Neuronal stem cell (in vitro differentiated cells): ENCODE measurements at regions not wholly inside any gene's neighbourhood (a gene's known extent, or its start where the extent isn't known, plus 50 kb on each side); places are given as distances from the start of the nearest gene placed in this dataset.

Source experiments
- DNase-seq: peaks from one replicate; pipeline ENCODE4 v3.0.0-alpha.2; 2013; ENCODE audit warnings: low spot score
- H2AFZ ChIP-seq: one replicate; pipeline ENCODE4 v1.6.1; 2013; ENCODE audit warnings: mild to moderate bottlenecking, low read length, inconsistent platforms
- H2AK5ac ChIP-seq: 2 replicates; pipeline ENCODE4 v1.6.1; 2013; ENCODE audit warnings: low read depth, mild to moderate bottlenecking, inconsistent platforms, low read length, moderate library complexity, mixed read lengths
- H2BK120ac ChIP-seq: 2 replicates; pipeline ENCODE4 v1.6.1; 2013; ENCODE audit warnings: low read depth, mild to moderate bottlenecking, inconsistent platforms, low read length, moderate library complexity, mixed read lengths
- H2BK12ac ChIP-seq: one replicate; pipeline ENCODE4 v1.6.1; 2013; ENCODE audit warnings: low read length, inconsistent platforms
- H2BK15ac ChIP-seq: 2 replicates; pipeline ENCODE4 v1.6.1; 2013; ENCODE audit warnings: mild to moderate bottlenecking, low read length, inconsistent platforms, mixed read lengths
- H2BK5ac ChIP-seq: one replicate; pipeline ENCODE4 v1.6.1; 2013; ENCODE audit warnings: inconsistent platforms, mild to moderate bottlenecking, low read length, moderate library complexity
- H3K14ac ChIP-seq: one replicate; pipeline ENCODE4 v1.6.1; 2013; ENCODE audit warnings: low read length, inconsistent platforms
- H3K18ac ChIP-seq: 2 replicates; pipeline ENCODE4 v1.6.1; 2013; ENCODE audit warnings: low read length, inconsistent platforms
- H3K23ac ChIP-seq: 2 replicates; pipeline ENCODE4 v1.6.1; 2013; ENCODE audit warnings: low read depth, mild to moderate bottlenecking, mixed read lengths, low read length, inconsistent platforms; ENCODE audit not compliant: poor library complexity
- H3K27ac ChIP-seq: replicated peaks from 3 replicates; pipeline ENCODE4 v1.5.1; 2013; ENCODE audit warnings: low read length, inconsistent platforms
- H3K27me3 ChIP-seq, 3 experiments: 2 replicates each; pipeline ENCODE4 v1.6.1; 2013; ENCODE audit warnings: low read length in 3 of 3, mild to moderate bottlenecking in 2 of 3, inconsistent platforms in 1 of 3, low read depth in 1 of 3, mixed read lengths in 1 of 3, moderate library complexity in 1 of 3; ENCODE audit not compliant: control insufficient read depth in 3 of 3, insufficient read depth in 3 of 3
- H3K36me3 ChIP-seq, 2 donors: replicated peaks in 1 of 2; 2 replicates each; pipeline ENCODE4 v1.6.1; 2013; ENCODE audit warnings: low read length in 2 of 2; ENCODE audit not compliant: control insufficient read depth in 2 of 2, insufficient read depth in 2 of 2
- H3K4ac ChIP-seq: 2 replicates; pipeline ENCODE4 v1.6.1; 2013; ENCODE audit warnings: inconsistent platforms, mild to moderate bottlenecking, low read length, moderate library complexity
- H3K4me1 ChIP-seq, 2 donors: 1 replicate in 1 of 2; 2 replicates in 1 of 2; pipeline ENCODE4 v1.6.1; 2013; ENCODE audit warnings: low read length in 2 of 2, low read depth in 1 of 2; ENCODE audit not compliant: control insufficient read depth in 2 of 2, insufficient read depth in 1 of 2
- H3K4me2 ChIP-seq: one replicate; pipeline ENCODE4 v1.6.1; 2013; ENCODE audit warnings: mild to moderate bottlenecking, low read length, inconsistent platforms; ENCODE audit not compliant: insufficient read depth, poor library complexity, severe bottlenecking
- H3K4me3 ChIP-seq, 2 donors: 2 replicates each; pipeline ENCODE4 v1.5.1; 2013; ENCODE audit warnings: low read length in 2 of 2, mild to moderate bottlenecking in 2 of 2, inconsistent platforms in 1 of 2, moderate library complexity in 1 of 2
- H3K79me1 ChIP-seq: one replicate; pipeline ENCODE4 v1.6.1; 2013; ENCODE audit warnings: low read depth, mild to moderate bottlenecking, inconsistent platforms, low read length, moderate library complexity
- H3K9ac ChIP-seq: one replicate; pipeline ENCODE4 v1.6.1; 2013; ENCODE audit warnings: mild to moderate bottlenecking, low read depth, low read length, inconsistent platforms; ENCODE audit not compliant: poor library complexity
- H3K9me3 ChIP-seq, 2 donors: replicated peaks in 1 of 2; 2 replicates each; pipeline versions ENCODE3 to v1.6.1; 2013; ENCODE audit warnings: low read length in 2 of 2, mild to moderate bottlenecking in 2 of 2, inconsistent platforms in 1 of 2, low read depth in 1 of 2, mixed read lengths in 1 of 2, moderate library complexity in 1 of 2; ENCODE audit not compliant: control insufficient read depth in 2 of 2, insufficient read depth in 1 of 2
- H4K8ac ChIP-seq: one replicate; pipeline ENCODE4 v1.6.1; 2013; ENCODE audit warnings: low read depth, mild to moderate bottlenecking, inconsistent platforms, low read length, moderate library complexity
- H4K91ac ChIP-seq: one replicate; pipeline ENCODE4 v1.6.1; 2013; ENCODE audit warnings: low read length, low read depth, mild to moderate bottlenecking, inconsistent platforms; ENCODE audit not compliant: poor library complexity
- WGBS, 2 donors: extraction: QIAGEN DNeasy Blood & Tissue Kit; methylation state at CpG; one replicate each; pipeline ENCODE4 v1.1.7; 2013; ENCODE audit warnings: missing lambda C conversion rate in 2 of 2, mixed read lengths in 1 of 2; ENCODE audit not compliant: insufficient read length in 2 of 2, insufficient replicate concordance in 1 of 2; ENCODE audit errors: extremely low coverage in 2 of 2; 5-methylcytosine and 5-hydroxymethylcytosine counted together

DNA sequence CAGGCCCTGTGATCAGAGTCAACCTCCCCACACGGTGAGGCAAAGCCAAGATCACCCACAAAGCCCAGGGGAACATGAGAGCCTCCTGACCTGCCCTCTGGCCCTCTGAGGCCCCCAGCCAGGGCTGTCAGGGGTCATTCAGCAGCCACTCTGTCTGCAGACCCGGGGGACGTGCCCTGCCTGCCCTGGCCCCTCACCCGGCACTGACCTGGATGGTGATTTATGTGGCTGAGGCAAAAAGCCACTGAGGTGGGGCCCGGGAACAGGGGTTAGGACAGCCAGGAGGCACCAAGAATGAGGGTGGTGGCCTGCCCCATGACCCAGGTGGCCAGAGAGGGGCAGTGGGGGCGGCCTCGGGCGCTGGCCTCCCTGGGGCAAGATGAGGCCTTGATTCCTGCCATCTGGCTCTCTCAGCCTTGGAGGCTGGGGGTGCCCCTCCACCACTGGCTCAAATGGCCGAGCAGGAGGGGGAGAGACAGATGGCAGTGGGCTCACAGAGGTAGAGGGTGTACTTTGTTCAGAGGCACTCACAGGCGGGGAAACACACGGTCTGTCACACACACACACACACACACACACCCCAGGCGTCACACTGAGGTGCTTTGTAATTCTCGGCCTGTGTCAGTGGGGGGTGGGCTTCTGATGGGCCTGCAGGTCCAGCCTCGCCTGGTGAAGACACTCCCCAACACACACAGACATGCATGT, 174.0 kb upstream of the GSE1 start:
- no peak for DNase-seq
- peak overlapping the region; percentile 71 for H3K9ac ChIP-seq
- H2BK15ac ChIP-seq, result peak overlapping the region; percentile 87
- H3K18ac ChIP-seq, result peak overlapping the region; percentile 88
- no peak overlapping the region for H3K27ac ChIP-seq
- H3K9me3 ChIP-seq, result no peaks in the 10 kb centered on the region
- H4K91ac ChIP-seq, result no peak overlapping the region
- no CpG with 5 or more reads among the region's 14 CpGs for WGBS, 2 donors
- peak overlapping the region; percentile 57 for H2AK5ac ChIP-seq
- H2BK5ac ChIP-seq, result peak overlapping the region; percentile 72
- H3K36me3 ChIP-seq, result no peaks in the 10 kb centered on the region
- no peak overlapping the region for H4K8ac ChIP-seq
- peaks cover 2% of the 10 kb centered on the region for H3K79me1 ChIP-seq
- peaks cover 16 to 57% of the 10 kb centered on the region in 2 donors for H3K4me1 ChIP-seq
- H3K14ac ChIP-seq, result peak overlapping the region; percentile 51
- H3K27me3 ChIP-seq, result peaks cover 0 to 10% (median 0%) of the 10 kb centered on the region in 3 experiments
- no peak overlapping the region for H2BK120ac ChIP-seq
- H2AFZ ChIP-seq, result no peak overlapping the region
- H3K23ac ChIP-seq, result peak overlapping the region; percentile 90
- peak overlapping the region; percentile 61 for H3K4ac ChIP-seq
- H3K4me3 ChIP-seq, result no peak overlapping the region
- peak overlapping the region; percentile 95 for H2BK12ac ChIP-seq
- H3K4me2 ChIP-seq, result no peak overlapping the region

DNA sequence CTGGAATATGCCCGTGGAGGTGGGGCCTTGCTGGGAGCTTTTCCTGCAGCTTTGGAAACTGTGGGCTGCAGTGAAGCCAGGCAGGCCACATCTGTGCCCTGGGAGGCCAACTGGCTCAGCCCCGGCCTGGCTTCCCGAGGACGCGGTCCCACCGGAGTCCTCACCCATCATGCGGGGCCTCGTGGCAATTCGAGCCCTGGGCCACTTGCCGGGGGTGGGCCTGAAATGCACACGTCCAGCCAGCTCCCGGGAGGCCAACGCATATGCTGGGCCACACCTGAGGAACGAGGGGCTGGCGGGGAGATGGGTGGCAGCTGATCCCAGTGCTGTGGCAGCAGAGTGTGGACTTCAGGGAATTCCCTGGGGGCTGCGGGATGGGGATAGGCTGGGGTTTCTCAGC, 172.4 kb upstream of the GSE1 start:
- Histone ChIP-seq H2AFZ (no peak overlapping the region), H3K9me3 (no peaks in the 10 kb centered on the region), H3K9ac (no peak overlapping the region), H3K4me3 (no peak overlapping the region), H2BK12ac (peak overlapping the region; percentile 49), H2AK5ac (peak overlapping the region; percentile 77), H3K4me1 (peaks cover 22 to 63% of the 10 kb centered on the region in 2 donors), H3K14ac (no peak overlapping the region), H4K8ac (no peak overlapping the region), H4K91ac (no peak overlapping the region), H3K4me2 (no peak overlapping the region), H3K27ac (no peak overlapping the region), H3K4ac (no peak overlapping the region), H3K27me3 (peaks cover 0 to 19% (median 0%) of the 10 kb centered on the region in 3 experiments), H2BK15ac (peak overlapping the region; percentile 49), H2BK120ac (no peak overlapping the region), H3K36me3 (no peaks in the 10 kb centered on the region), H3K79me1 (no peaks in the 10 kb centered on the region), H3K18ac (peak overlapping the region; percentile 51), H3K23ac (peak overlapping the region; percentile 67), H2BK5ac (no peak overlapping the region)
- no peak for DNase-seq
- no CpG with 5 or more reads among the region's 16 CpGs for WGBS, 2 donors

DNA sequence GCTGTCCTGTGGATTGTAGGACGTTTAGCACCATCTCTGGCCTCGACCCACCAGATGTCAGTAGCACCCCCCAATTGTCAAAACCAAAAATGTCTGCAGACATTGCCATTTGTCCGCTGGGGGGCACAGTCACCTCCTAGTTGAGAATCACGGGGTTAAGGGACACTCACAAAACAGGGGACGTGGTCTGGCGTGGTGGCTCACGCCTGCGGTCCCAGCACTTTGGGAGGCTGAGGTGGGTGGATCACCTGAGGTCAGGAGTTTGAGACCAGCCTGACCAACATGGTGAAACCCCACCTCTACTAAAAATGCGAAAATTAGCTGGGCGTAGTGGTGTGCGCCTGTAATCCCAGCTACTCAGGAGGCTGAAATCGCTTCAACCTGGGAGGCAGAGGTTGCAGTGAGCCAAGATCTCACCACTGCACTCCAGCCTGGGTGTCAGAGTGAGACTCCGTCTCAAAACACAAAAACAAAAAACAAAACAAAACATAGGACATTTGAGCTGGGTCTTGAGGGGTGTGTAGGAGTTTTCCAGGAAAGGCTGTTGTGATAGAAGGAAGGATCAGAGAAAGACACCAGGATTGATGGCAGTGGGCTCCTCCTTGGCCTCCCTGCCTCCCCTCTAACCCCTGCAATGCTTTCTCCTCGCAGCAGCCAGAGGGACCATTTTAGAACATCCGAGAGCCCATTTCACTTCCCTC, 171.8 kb upstream of the GSE1 start:
- Histone ChIP-seq H3K9me3 (no peaks in the 10 kb centered on the region), H3K27ac (no peak overlapping the region), H3K4ac (no peak overlapping the region), H3K4me3 (no peak overlapping the region), H3K4me1 (peaks cover 20 to 60% of the 10 kb centered on the region in 2 donors), H3K18ac (peak overlapping the region; percentile 52), H2BK5ac (no peak overlapping the region), H3K14ac (no peak overlapping the region), H4K91ac (no peak overlapping the region), H3K23ac (peak overlapping the region; percentile 75), H2BK120ac (no peak overlapping the region), H2AK5ac (peak overlapping the region; percentile 57), H3K27me3 (peaks cover 0 to 21% (median 0%) of the 10 kb centered on the region in 3 experiments), H4K8ac (no peak overlapping the region), H2AFZ (no peak overlapping the region), H3K4me2 (no peak overlapping the region), H3K36me3 (no peaks in the 10 kb centered on the region), H3K79me1 (no peaks in the 10 kb centered on the region), H3K9ac (no peak overlapping the region), H2BK15ac (peak overlapping the region; percentile 49), H2BK12ac (no peak overlapping the region)
- no peak for DNase-seq
- no CpG with 5 or more reads among the region's 15 CpGs for WGBS, 2 donors
